ENCODE measurements at regions not wholly inside any gene's neighbourhood (a gene's known extent, or its start where the extent isn't known, plus 50 kb on each side); places are given as distances from the start of the nearest gene placed in this dataset.

- DNase-seq, result no peak
Observed at GRCh38 chr13:74710006-74710405, 575.8 kb upstream of the KLF12 start.

GRCh38 chr13:74709226-74709625, 575.0 kb upstream of the KLF12 start:
- DNase-seq, result no peak

GRCh38 chr13:74708629-74709028, 574.4 kb upstream of the KLF12 start:
- no peak for DNase-seq

DNA sequence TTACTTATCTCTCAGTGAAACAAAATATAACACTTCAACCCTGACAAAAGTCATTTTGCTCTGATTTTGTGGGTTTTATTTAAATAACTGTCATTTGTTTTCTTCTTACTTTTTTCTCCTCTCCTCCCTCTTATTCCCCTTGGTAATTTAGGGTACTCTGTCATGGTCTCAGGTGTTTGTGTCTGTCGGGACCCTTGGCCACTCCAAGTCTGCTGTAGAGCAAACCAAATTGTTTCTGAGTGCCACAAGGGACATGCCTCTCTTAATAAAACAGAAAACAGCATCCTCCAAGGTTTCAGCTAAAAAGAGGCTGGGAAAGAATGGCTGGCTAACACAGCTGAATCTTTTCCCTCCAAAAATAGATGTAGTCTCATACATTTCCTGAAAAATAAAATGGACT, 573.1 kb upstream of the KLF12 start:
- no peak for DNase-seq

GRCh38 chr13:74706801-74707200, 572.6 kb upstream of the KLF12 start:
- peak; percentile 48 for DNase-seq

GRCh38 chr13:74705438-74705837, 571.2 kb upstream of the KLF12 start:
- DNase-seq, result no peak

DNA sequence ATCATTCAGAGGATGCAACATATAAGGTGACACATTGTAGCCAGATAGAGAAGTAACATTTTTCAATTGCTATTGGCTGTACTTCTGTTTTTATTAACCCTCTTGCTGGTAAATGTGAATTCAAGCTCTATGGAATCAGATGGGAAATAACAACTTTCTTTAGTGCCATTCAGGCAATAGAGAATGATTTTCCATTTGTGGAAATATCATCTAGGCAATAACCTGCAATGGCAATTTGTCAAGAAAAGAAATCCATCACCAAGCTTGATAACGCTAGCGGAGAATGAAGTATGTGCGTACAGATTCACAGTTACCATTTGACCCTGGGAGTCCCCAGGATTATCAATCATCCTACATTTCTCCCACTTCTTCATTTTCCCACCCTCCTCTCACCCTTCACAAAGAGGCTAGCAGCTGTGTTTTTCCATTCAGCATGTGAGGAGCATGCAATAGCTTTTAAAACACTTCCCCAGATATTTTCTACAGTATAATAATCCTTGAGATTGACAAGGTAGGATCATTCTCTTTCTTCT, 569.7 kb upstream of the KLF12 start:
- DNase-seq, result no peak

DNA sequence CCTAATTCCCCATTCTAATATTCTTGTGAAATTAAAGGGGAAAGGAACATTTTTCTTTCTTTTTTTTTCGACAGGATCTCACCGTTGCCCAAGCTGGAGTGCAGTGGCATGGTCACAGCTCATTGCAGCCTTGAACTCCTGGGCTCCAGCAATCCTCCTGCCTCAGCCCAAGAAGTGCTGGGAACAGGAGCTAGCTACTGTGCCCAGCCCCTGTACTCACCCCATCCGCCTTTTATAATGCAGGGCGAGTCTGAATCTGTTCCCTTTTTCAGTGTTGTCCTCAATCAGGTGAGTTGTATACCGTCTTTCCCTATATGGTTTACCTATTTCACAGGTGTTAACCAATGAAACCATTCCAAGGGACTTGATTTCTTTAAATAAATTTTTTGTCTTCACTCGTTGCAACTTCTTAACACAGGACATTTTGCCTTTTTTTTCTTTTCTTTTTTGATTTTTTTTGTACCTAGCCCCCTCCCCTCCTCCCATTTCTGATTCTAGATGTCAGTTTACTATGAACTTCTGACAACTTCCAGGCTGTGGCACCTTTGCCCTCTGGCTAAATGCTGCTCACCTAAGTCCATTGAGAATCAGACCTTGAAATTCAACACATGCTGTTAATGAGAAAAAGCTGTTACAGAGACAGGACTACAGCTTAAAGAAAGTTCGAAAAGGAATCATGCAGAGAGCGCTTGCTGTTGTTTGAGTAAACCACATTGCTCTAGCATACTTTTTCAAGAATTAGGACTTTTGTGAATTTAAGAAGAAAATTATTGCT, 562.1 kb upstream of the KLF12 start:
- DNase-seq, result no peak

- no peak for DNase-seq
Observed at GRCh38 chr13:74695021-74695800, 561.0 kb upstream of the KLF12 start.

DNA sequence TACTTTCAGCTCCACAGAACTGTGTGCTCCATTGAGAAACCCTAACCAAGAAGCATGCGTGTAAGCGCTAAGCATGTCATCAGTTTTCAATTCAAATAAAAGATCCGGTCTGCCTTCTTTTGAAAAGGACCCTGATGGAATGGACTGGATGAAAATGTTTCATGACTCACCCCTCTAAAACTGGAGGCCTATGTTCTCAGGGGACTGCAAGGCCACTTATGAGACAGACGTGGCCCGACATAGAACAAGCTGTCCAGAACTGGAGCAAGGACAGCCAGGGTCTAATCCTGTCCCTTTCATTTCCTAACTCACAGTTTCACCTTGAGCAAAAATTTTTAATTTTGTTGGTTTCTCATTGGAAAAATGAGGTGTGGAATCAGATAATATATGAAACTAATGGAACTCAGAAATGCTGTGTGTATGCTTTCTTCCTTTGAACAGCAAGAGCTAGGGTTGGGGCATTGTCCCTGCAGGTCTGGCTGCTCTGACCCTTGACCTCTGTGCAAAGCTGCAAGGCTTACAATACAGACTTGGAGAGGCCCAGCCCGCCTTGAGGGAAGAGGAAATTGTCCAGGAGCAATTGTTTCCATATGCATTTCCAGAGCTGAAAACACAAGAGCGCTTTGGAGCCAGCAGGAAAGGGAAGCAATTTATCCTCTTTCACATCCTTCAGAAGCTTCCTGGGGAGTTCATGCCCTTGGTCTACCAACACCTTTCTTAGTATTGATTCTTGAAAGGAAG, 553.4 kb upstream of the KLF12 start:
- DNase-seq, result peak; percentile 32

- DNase-seq, result no peak
Observed at GRCh38 chr13:74683411-74683810, 549.2 kb upstream of the KLF12 start.

DNA sequence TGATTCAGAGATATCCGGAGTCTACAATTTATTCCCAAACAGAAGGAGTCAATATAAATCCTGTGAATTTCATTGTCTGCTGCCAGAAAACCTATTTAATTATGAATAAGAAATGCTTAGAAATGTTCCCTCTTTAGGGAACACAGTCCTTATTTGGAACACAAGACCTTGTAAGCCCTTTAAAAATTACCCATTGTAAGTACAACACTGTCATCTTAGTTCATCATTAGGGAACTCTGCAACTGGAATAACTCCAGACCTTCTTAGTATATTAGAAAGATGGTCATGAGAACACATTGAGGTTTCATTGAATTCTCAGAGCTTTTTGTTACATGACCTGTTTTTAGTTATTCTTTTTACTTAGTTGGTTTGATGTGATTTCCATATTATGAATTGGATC, 548.5 kb upstream of the KLF12 start:
- no peak for DNase-seq

DNA sequence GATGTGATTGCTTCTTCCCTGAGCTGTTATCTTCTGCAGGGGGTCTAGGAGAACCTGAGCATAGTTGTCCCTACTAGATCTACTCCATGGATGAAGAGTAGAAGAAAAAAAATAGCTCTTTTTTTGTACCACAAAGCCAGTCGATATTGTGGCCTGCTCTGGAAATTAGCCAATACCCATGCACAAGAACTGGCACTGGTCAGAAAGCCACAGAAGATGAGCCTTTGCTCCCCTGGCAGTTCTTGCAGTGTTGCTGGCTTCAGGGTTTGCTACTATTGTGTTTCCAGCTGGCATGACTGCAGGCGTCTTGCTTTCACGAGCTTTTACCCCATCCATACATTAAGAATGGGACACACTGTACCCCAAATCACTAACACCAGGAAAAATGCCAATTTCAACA, 547.7 kb upstream of the KLF12 start:
- no peak for DNase-seq

GRCh38 chr13:74678308-74678965, 544.2 kb upstream of the KLF12 start:
- DNase-seq, result peak; percentile 39

DNA sequence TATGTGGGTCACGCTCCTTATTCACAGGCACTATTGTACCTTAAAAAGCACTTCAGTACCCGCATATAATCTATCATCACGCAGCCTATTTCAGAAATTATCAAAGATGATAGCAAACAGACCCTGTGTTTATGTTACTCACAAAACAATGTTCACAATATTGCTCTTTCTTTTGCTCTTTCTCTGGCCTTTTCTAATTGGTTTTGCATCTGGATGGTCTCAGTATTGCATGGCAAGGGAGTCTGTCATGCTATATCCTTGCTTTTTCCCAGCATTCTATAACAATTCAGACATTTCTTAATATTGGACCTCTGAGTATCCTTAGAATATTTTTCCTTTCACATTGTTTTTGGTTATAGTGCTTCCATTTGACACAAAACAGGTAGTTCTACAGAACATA, 541.8 kb upstream of the KLF12 start:
- DNase-seq, result no peak

DNA sequence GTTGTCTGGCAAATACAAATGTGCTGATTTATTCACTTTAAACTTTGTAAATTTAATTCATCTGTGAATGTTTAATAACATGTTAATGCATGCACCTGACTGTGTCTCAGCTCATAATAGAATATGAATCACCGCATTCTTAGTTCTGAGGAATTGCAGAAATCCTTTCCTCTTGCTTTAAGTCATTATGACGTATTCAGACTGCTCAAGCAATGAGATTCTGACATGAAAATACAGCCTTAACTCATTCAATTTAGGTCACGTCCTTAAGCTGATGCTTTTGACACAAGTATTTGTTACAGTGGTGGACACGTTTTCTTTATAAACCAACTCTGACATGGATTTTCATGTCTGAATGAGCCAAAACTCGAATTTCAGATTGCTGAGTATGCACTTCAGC, 541.0 kb upstream of the KLF12 start:
- DNase-seq, result no peak

GRCh38 chr13:74674720-74675119, 540.5 kb upstream of the KLF12 start:
- DNase-seq, result no peak

GRCh38 chr13:74669149-74669548, 534.9 kb upstream of the KLF12 start:
- DNase-seq, result no peak

DNA sequence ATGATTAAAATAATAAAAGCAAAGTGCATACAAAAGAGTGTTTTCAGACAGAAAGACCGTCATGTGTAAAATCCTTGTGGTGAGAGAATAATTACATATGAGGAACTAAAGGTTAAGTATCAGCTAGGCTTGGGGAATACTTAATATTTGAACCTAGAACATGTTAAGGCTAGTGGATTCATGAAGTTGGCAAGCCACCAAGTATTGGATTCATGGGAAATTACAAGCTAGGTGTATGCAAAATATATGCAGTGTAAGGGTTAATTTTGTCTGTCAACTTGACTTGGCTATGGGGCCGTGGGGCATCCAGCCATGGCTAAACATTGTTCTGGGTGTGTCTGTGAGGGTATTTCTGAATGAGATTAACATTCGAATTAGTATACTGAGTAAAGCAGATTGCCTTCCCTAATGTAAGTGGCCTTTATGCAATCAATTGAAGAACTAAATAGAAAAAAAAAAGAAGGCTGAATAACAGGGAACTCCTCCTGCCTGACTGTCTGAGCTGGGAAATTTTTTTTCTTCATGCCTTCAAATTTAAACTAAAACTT, 533.5 kb upstream of the KLF12 start:
- DNase-seq, result no peak

DNA sequence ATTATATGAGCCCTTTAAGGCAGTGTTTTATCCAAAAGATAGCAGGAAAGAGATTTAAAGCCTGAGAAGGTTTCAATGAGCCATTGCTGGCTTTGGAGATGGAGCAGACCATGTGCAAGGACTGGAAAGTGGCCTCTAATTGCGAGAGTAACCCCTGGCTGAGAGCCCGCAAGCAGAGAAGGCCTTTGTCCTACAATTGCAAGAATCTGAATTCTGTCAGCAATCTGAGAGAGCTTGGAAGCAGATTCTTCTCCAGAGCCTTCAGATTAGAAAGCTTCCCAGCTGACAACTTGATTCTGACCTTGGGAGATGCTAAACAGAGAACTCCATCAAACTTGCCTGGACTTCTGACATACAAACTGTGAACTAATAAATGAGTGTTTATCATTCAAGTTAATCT, 528.7 kb upstream of the KLF12 start:
- no peak for DNase-seq

- DNase-seq, result peak; percentile 75
Observed at GRCh38 chr13:74661851-74662250, 527.6 kb upstream of the KLF12 start.

GRCh38 chr13:74657765-74658164, 523.6 kb upstream of the KLF12 start:
- no peak for DNase-seq
